Lower leg skin (tissue), 4 donors: ENCODE measurements at regions not wholly inside any gene's neighbourhood (a gene's known extent, or its start where the extent isn't known, plus 50 kb on each side); places are given as distances from the start of the nearest gene placed in this dataset.

Source experiments
- DNase-seq, 2 donors: peaks; one replicate each; pipeline ENCODE4 v3.0.0-alpha.2; 2019; ENCODE audit warnings: low spot score in 2 of 2
- H3K4me3 ChIP-seq: fragments of 200-600 bp; sonication (generic); 2 replicates; pipeline ENCODE4 v1.5.1; 2017; ENCODE audit warnings: mild to moderate bottlenecking, low read depth; ENCODE audit not compliant: poor library complexity, severe bottlenecking
- CTCF ChIP-seq, 3 donors: fragments of 450-650 bp; IDR thresholded peaks; one replicate each; pipeline ENCODE4 v1.5.1; 2016; ENCODE audit warnings: antibody characterized with exemption in 3 of 3, mild to moderate bottlenecking in 3 of 3, moderate library complexity in 2 of 3
- POLR2A ChIP-seq, 2 donors: fragments of 450-650 bp; IDR thresholded peaks; one replicate each; pipeline ENCODE4 v1.6.1; 2016 to 2017; ENCODE audit warnings: antibody characterized with exemption in 2 of 2, mild to moderate bottlenecking in 1 of 2, moderate library complexity in 1 of 2
- WGBS, 2 donors: methylation state at CpG; one replicate each; pipeline ENCODE4 v1.1.5; 2018; 5-methylcytosine and 5-hydroxymethylcytosine counted together
- intact Hi-C: fragments of 100-400 bp; cut with DNase I; formaldehyde crosslinking; loops from one replicate; pipeline ENCODE4 v1.15.0; 2023; ENCODE audit warnings: low total_unique reads

- H3K4me3 ChIP-seq, result no peak overlapping the region
- WGBS, 2 donors, result 23% methylated on average over 2 of the region's 2 CpGs
- intact Hi-C loops, result no loop called here
- DNase-seq, result no peak
- no peak for TF ChIP-seq POLR2A (IDR thresholded peaks at IDR 0.05)
- no peak for TF ChIP-seq CTCF (IDR thresholded peaks at IDR 0.05)
These were observed 68.4 kb upstream of the IZUMO3 start for GRCh38 chr9:24614070-24614469.

- no peak overlapping the region for H3K4me3 ChIP-seq
- intact Hi-C loops, result no loop called here
- TF ChIP-seq CTCF (IDR thresholded peaks at IDR 0.05) (no peak), POLR2A (IDR thresholded peaks at IDR 0.05) (no peak)
- 65 to 70% methylated on average over 5 of the region's 5 CpGs for WGBS, 2 donors
- no peak for DNase-seq
These were observed 62.9 kb upstream of the IZUMO3 start for GRCh38 chr9:24608599-24608998.

GRCh38 chr9:24602693-24603352 lies 57.1 kb upstream of the IZUMO3 start:
- no peak for DNase-seq
- intact Hi-C loops, result no loop called here
- WGBS, 2 donors, result 66 to 67% methylated on average over 4 of the region's 4 CpGs
- no peak overlapping the region for H3K4me3 ChIP-seq
- TF ChIP-seq POLR2A (IDR thresholded peaks at IDR 0.05) (no peak), CTCF (IDR thresholded peaks at IDR 0.05) (no peak)
